CD14-positive monocyte (primary cell): ENCODE measurements at regions not wholly inside any gene's neighbourhood (a gene's known extent, or its start where the extent isn't known, plus 50 kb on each side); places are given as distances from the start of the nearest gene placed in this dataset.

Source experiments
- DNase-seq, 3 donors: peaks; one replicate each; pipeline ENCODE4 v3.0.0-alpha.2; 2011 to 2022
- H2AFZ ChIP-seq: 2 replicates; pipeline ENCODE4 v1.6.0; 2012; ENCODE audit warnings: mild to moderate bottlenecking, low read depth, low read length, inconsistent platforms; ENCODE audit not compliant: insufficient read depth, poor library complexity, severe bottlenecking
- H3K27ac ChIP-seq, 2 donors: 1 replicate in 1 of 2; 2 replicates in 1 of 2; pipeline ENCODE4 v1.5.1; 2012 to 2013; ENCODE audit warnings: low read length in 2 of 2, control low read depth in 1 of 2, inconsistent platforms in 1 of 2, low read depth in 1 of 2, mild to moderate bottlenecking in 1 of 2
- H3K27me3 ChIP-seq, 2 donors: one replicate each; pipeline versions ENCODE4 v1.6.0 to v1.6.1; 2011 to 2013; ENCODE audit warnings: low read length in 2 of 2; ENCODE audit not compliant: control insufficient read depth in 2 of 2, insufficient read depth in 2 of 2
- H3K36me3 ChIP-seq, 2 donors: replicated peaks in 1 of 2; 1 replicate in 1 of 2; 2 replicates in 1 of 2; pipeline versions ENCODE4 v1.5.1 to v1.6.1; 2012 to 2013; ENCODE audit warnings: low read length in 2 of 2, control low read depth in 1 of 2, inconsistent platforms in 1 of 2, mild to moderate bottlenecking in 1 of 2; ENCODE audit not compliant: insufficient read depth in 2 of 2, control insufficient read depth in 1 of 2
- H3K4me1 ChIP-seq, 2 donors: 1 replicate in 1 of 2; 2 replicates in 1 of 2; pipeline versions ENCODE4 v1.5.1 to v1.6.1; 2012 to 2013; ENCODE audit warnings: low read length in 2 of 2, control low read depth in 1 of 2, inconsistent platforms in 1 of 2, mild to moderate bottlenecking in 1 of 2, moderate library complexity in 1 of 2; ENCODE audit not compliant: insufficient read depth in 2 of 2, control insufficient read depth in 1 of 2
- H3K4me2 ChIP-seq: replicated peaks from 2 replicates; pipeline ENCODE3; 2012; ENCODE audit warnings: low read length, moderate library complexity, mild to moderate bottlenecking; ENCODE audit not compliant: poor library complexity, severe bottlenecking; ENCODE audit errors: extremely low read depth
- H3K4me3 ChIP-seq, 3 experiments: fragments of 200-600 bp in 1 of 3; sonication (generic) in 1 of 3; replicated peaks in 1 of 3; 1 replicate in 2 of 3; 2 replicates in 1 of 3; pipeline ENCODE4 v1.5.1; 2011 to 2013; ENCODE audit warnings: low read length in 3 of 3, mild to moderate bottlenecking in 3 of 3, control low read depth in 2 of 3, low read depth in 2 of 3, inconsistent platforms in 1 of 3, moderate library complexity in 1 of 3
- H3K79me2 ChIP-seq: 2 replicates; pipeline ENCODE4 v1.6.0; 2012; ENCODE audit warnings: mild to moderate bottlenecking, control low read depth, inconsistent platforms, low read length, moderate library complexity; ENCODE audit not compliant: insufficient read depth
- H3K9ac ChIP-seq: 2 replicates; pipeline ENCODE4 v1.6.0; 2017; ENCODE audit warnings: low read length, mild to moderate bottlenecking; ENCODE audit not compliant: insufficient read depth, poor library complexity, severe bottlenecking
- H3K9me3 ChIP-seq, 2 donors: replicated peaks in 1 of 2; 1 replicate in 1 of 2; 2 replicates in 1 of 2; pipeline versions ENCODE4 v1.5.1 to v1.6.1; 2012 to 2013; ENCODE audit warnings: low read length in 2 of 2, control low read depth in 1 of 2; ENCODE audit not compliant: control insufficient read depth in 1 of 2, insufficient read depth in 1 of 2
- H4K20me1 ChIP-seq: 2 replicates; pipeline ENCODE4 v1.6.0; 2012; ENCODE audit warnings: mild to moderate bottlenecking, low read length, control low read depth, moderate library complexity; ENCODE audit not compliant: insufficient read depth
- H3K27ac Mint-ChIP-seq, 7 donors: one replicate each; pipeline ENCODE4 v1.8.0; 2020; ENCODE audit warnings: mild to moderate bottlenecking in 7 of 7, mixed read lengths in 7 of 7, moderate library complexity in 6 of 7, inconsistent platforms in 2 of 7
- H3K27me3 Mint-ChIP-seq, 3 donors: one replicate each; pipeline ENCODE4 v1.8.0; 2021 to 2022; ENCODE audit warnings: low read depth in 3 of 3, mild to moderate bottlenecking in 3 of 3, mixed read lengths in 3 of 3, moderate library complexity in 3 of 3, inconsistent platforms in 1 of 3
- H3K36me3 Mint-ChIP-seq, 2 donors: one replicate each; pipeline ENCODE4 v1.8.0; 2020; ENCODE audit warnings: mixed read lengths in 2 of 2, inconsistent platforms in 1 of 2, mild to moderate bottlenecking in 1 of 2
- H3K4me1 Mint-ChIP-seq: one replicate; pipeline ENCODE4 v1.8.0; 2020; ENCODE audit warnings: mild to moderate bottlenecking, mixed read lengths
- H3K4me3 Mint-ChIP-seq, 2 donors: one replicate each; pipeline ENCODE4 v1.8.0; 2020; ENCODE audit warnings: mild to moderate bottlenecking in 2 of 2, mixed read lengths in 2 of 2, moderate library complexity in 1 of 2
- H3K9me3 Mint-ChIP-seq, 7 donors: one replicate each; pipeline ENCODE4 v1.8.0; 2020 to 2022; ENCODE audit warnings: mixed read lengths in 7 of 7, mild to moderate bottlenecking in 6 of 7, moderate library complexity in 6 of 7, inconsistent platforms in 2 of 7
- CTCF ChIP-seq: fragments of 200-600 bp; IDR thresholded peaks from one replicate; pipeline ENCODE4 v1.8.0; 2022; ENCODE audit warnings: antibody characterized with exemption, mild to moderate bottlenecking
- WGBS: methylation state at CpG from one replicate; pipeline ENCODE4 v1.1.5; 2013; ENCODE audit warnings: missing lambda C conversion rate; ENCODE audit not compliant: insufficient coverage; 5-methylcytosine and 5-hydroxymethylcytosine counted together
- intact Hi-C, 2 donors: fragments of 100-400 bp; cut with micrococcal nuclease; formaldehyde crosslinking; loops; one replicate each; pipeline versions ENCODE4 v1.15.0 to v1.15.1; 2023

DNA sequence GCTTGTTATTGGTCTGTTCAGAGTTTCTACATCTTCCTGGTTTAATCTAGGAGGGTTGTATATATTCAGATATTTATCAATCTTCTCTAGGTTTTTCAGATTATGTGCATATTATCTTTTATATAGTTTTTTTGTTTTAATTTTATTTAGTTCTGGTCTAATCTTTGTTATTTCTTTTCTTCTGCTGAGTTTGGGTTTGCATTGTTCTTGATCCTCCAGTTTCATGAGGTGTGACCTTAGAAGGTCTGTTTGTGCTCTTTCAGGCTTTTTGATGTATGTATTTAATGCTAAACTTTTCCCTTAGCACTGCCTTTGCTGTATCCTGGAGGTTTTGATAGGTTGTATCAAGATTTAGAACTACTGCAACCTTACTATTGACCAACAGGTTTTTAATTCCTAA is 117.7 kb downstream of the VPREB1 start:
- H3K27ac ChIP-seq, result no peak overlapping the region
- Mint-ChIP-seq H3K4me1 (peaks cover 15% of the 10 kb centered on the region), H3K9me3 (no peaks in the 10 kb centered on the region), H3K27ac (no peak overlapping the region), H3K27me3 (peaks cover under 1 to 7% (median 3%) of the 10 kb centered on the region in 3 donors), H3K36me3 (no peaks in the 10 kb centered on the region), H3K4me3 (no peak overlapping the region)
- H4K20me1 ChIP-seq, result no peaks in the 10 kb centered on the region
- no peak overlapping the region for H2AFZ ChIP-seq
- intact Hi-C loops, result no loop called here
- no peaks in the 10 kb centered on the region for H3K27me3 ChIP-seq
- H3K36me3 ChIP-seq, result no peaks in the 10 kb centered on the region
- H3K4me1 ChIP-seq, result peaks cover 0 to 7% of the 10 kb centered on the region in 2 donors
- H3K79me2 ChIP-seq, result no peaks in the 10 kb centered on the region
- no peak overlapping the region for H3K4me3 ChIP-seq
- no peak for DNase-seq
- no peaks in the 10 kb centered on the region for H3K9me3 ChIP-seq
- TF ChIP-seq CTCF, result no peak
- H3K9ac ChIP-seq, result no peak overlapping the region
- H3K4me2 ChIP-seq, result no peak overlapping the region

DNA sequence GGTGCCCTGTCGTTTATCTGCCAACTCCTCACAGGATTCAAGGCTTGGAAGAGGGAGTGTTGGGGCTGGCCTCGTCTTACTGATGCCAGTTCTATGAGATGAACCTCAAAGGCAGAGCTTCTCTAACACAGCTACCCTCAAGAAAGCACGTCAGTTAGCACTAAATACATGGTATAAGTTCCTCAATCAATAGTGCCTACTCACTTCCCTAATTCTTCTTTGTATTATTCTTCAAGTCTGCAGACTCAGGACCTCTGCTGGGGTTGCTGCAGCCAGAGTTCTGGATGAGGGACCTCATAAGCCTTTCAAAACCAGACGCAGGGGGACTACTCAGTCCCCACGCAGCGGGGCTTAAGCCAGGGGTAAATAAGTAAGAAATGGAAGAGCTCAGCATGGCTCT is 118.3 kb downstream of the VPREB1 start:
- peaks cover 0 to 6% of the 10 kb centered on the region in 2 donors for H3K4me1 ChIP-seq
- H3K27ac ChIP-seq, result no peak overlapping the region
- no peak for TF ChIP-seq CTCF
- WGBS, result 15% methylated on average over 6 of the region's 6 CpGs
- H3K9ac ChIP-seq, result no peak overlapping the region
- no peaks in the 10 kb centered on the region for H3K79me2 ChIP-seq
- no peak overlapping the region for H3K4me3 ChIP-seq
- Mint-ChIP-seq H3K27me3 (peaks cover 0 to 7% (median 0%) of the 10 kb centered on the region in 3 donors), H3K27ac (no peak overlapping the region), H3K4me3 (no peak overlapping the region), H3K4me1 (peaks cover 15% of the 10 kb centered on the region), H3K9me3 (no peaks in the 10 kb centered on the region), H3K36me3 (no peaks in the 10 kb centered on the region)
- H3K27me3 ChIP-seq, result no peaks in the 10 kb centered on the region
- H3K4me2 ChIP-seq, result no peak overlapping the region
- H4K20me1 ChIP-seq, result no peaks in the 10 kb centered on the region
- intact Hi-C loops, result no loop called here
- H2AFZ ChIP-seq, result peak overlapping the region; percentile 10
- no peaks in the 10 kb centered on the region for H3K36me3 ChIP-seq
- no peaks in the 10 kb centered on the region for H3K9me3 ChIP-seq
- peak; percentile 16 to 29 (median 20) for DNase-seq
